Amygdala (tissue), 56 donors: ENCODE measurements at regions not wholly inside any gene's neighbourhood (a gene's known extent, or its start where the extent isn't known, plus 50 kb on each side); places are given as distances from the start of the nearest gene placed in this dataset.
"Not testable (repeated sequence)": the region's sequence is repeated elsewhere in the genome, so short reads cannot be mapped to it uniquely, and the experiment has no call there.

ENCODE experiments used
- DNase-seq, 56 donors: peaks; one replicate each; lab custom pipeline; 2025; lab: John Stamatoyannopoulos, UW

DNA sequence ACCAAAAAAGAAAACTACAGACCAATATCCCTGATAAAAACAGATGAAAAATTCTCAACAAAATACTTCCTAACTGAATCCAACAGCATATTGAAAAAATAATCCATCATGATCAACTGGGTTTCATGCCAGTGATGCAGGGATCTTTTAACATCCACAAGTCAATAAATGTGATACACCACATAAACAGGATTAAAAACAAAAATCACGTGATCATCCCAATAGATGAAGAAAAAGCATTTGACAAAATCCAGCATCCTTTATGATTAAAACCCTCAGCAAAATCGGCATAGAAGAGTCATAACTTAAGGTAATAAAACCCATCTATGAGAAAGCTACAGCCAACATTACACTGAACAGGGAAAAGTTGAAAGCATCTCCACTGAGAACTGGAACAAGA is 107.5 kb downstream of the DCLK3 start:
- no peak for DNase-seq

DNA sequence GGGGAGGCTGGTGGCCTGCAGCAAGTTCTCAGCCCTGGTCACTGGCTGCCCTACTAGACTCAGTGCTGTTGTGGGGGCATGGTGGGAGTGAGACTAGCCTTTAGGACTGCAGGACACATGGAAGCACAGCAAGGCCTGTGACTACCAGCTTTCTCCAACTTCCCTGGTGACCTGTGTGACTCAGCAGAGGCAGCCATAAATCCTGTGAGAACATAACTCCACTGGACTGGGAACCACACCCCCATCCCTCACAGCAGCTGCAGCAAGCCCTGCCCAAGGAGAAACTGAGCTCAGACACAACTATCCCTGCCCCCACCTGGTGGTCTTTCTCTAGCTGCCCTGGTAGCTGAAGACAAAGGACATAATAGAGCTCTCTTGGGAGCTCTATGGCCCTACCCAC is 111.3 kb downstream of the DCLK3 start:
- DNase-seq = no peak

DNA sequence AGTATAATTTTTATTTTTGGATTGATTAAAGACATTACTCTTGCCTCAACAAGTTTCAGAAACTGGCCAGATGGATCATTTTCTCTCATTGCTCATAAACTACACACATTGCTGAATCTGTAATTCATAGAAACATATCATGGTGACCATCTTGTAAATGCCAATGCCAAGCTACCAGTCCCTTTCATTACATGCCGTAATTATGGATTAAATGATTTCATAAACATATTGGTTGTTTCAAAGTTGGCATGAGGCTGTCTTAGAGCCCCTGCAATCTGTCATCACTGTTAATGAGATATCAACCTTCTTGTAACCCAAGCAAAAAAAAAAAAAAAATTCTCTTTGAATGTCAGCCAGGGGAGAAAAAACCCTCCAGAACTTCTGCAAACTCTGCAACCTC is 112.2 kb downstream of the DCLK3 start:
- DNase-seq = no peak

DNA sequence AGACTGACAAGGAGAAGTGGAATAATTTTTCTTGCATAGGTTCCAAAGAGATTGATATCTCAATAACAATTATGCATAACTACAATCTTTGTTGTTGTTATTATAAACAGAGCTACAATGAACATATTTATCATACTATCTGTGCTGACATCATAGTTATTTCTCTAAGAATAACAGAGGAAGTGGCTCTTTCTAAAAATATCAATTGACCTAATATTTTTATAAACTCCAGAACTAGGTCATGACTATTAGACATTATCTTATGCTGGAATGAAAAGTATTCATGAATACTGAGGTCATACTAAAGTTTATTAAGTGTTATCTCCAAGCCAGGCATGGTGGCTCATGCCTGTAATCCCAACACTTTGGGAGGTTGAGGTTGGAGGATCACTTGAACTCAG is 114.1 kb downstream of the DCLK3 start:
- no peak for DNase-seq

GRCh38 chr3:36649125-36649524 is 115.2 kb downstream of the DCLK3 start:
- no peak for DNase-seq

- DNase-seq = peak in 1 of 56 donors; percentile 3
These were observed 115.9 kb downstream of the DCLK3 start for GRCh38 chr3:36648241-36649034.

GRCh38 chr3:36647423-36647853 is 116.9 kb downstream of the DCLK3 start:
- DNase-seq = no peak

DNA sequence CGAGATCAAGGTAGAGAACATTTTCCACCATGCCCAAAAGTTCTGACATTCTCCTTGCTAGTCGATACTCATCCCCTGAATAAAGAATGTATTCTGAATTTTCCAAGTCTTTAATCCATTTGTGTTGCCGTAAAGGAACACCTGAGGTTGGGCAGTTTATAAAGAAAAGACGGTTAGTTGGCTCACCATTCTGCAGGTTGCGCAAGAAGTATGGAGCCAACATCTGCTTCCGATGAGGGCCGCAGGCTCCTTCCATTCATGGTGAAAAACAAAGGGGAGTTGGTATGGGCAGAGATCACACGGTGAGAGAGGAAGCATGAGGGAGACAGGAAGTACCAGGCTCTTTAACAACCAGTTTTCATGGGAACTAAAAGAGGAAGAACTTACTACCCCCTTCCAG is 121.2 kb downstream of the DCLK3 start:
- no peak for DNase-seq

GRCh38 chr3:36635731-36636130 is 128.6 kb downstream of the DCLK3 start:
- no peak for DNase-seq

DNA sequence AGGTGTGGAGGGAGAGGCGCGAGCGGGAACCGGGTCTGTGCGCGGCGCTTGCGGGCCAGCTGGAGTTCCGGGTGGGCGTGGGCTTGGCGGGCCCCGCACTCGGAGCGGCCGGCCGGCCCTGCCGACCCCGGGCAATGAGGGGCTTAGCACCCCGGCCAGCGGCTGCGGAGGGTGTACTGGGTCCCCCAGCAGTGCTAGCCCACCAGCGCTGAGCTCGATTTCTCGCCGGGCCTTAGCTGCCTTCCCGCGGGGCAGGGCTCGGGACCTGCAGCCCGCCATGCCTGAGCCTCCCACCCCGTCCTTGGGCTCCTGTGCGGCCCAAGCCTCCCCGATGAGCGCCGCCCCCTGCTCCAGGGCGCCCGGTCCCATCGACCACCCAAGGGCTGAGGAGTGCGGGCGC is 130.5 kb downstream of the DCLK3 start:
- not testable (repeated sequence) for DNase-seq

DNA sequence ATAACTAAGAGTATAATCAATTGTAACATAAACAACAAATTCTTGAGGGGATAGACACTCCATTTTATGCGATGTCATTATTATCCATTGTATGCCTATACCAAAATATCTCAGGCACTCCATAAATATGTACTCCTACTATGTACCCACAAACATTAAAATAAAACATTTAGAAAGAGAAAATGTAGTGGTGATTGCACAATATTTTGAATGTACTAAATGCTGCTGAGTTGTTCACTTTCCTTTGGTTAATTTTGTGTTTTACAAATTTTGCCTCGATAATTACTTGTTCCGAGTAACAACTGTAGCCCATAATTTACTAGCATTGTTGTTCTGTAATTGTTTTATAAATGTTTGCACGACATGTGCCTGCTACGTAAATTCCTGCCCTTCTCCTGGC is 131.3 kb downstream of the DCLK3 start:
- DNase-seq = no peak

GRCh38 chr3:36631549-36631948 is 132.8 kb downstream of the DCLK3 start:
- DNase-seq = no peak

DNA sequence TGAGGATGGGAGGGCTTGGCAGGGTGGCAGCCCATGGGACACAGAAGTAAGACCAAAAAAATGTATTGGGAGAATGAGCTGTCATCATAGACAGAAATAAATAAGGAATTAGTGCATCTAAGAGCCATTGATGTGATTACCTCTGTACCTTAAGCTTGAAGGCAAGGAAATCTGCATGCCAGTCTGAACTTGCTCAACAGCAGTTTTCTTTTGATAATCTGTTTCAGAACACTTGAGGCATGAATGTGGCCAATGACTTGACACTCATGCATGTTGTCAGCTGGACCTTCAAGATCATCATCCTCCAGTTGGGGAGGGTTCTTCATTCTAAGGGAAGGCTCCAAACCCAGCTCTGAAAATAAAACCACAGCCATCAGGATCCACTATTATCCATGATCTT is 148.5 kb downstream of the DCLK3 start:
- DNase-seq = no peak

- DNase-seq = no peak
These were observed 157.2 kb downstream of the DCLK3 start for GRCh38 chr3:36606871-36607765.

GRCh38 chr3:36603423-36603822 is 160.9 kb downstream of the DCLK3 start:
- DNase-seq = no peak

DNA sequence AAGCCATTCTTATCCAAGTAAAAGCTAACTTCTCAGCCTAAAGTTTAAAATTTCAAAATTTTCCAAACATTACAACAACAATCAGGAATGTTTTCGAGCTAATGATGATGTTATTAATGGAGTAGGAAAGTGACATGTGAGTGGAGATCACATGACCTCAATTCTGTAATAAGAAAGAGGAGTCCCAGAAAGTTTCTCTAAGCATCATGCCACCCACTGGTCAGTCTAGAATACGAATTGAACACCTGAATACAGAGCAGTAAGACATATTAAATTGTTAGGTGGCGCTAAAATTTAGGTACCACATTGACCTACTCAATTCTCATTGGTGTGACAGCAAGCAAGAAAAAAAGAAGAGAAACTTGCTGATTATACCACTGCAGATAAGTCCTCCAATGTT is 163.9 kb downstream of the DCLK3 start:
- no peak for DNase-seq
